SK-N-MC (cell line): ENCODE measurements at regions not wholly inside any gene's neighbourhood (a gene's known extent, or its start where the extent isn't known, plus 50 kb on each side); places are given as distances from the start of the nearest gene placed in this dataset.

Source experiments
- DNase-seq: peaks from one replicate; pipeline ENCODE4 v3.0.0-alpha.2; 2011; ENCODE audit warnings: low read depth, low spot score
- H3K27ac ChIP-seq: fragments of 200-600 bp; sonication (generic); 2 replicates; pipeline ENCODE4 v1.5.1; 2016; ENCODE audit warnings: mixed run types
- H3K36me3 ChIP-seq: fragments of 200-600 bp; sonication (generic); 2 replicates; pipeline ENCODE4 v1.6.1; 2017; ENCODE audit warnings: antibody characterized with exemption, low read length, mixed read lengths; ENCODE audit not compliant: insufficient read depth
- H3K4me3 ChIP-seq: fragments of 200-600 bp; sonication (generic); 2 replicates; pipeline ENCODE4 v1.5.1; 2016
- H3K9ac ChIP-seq: fragments of 200-600 bp; sonication (generic); 2 replicates; pipeline ENCODE4 v1.8.0; 2017; ENCODE audit warnings: mixed run types, mixed read lengths; ENCODE audit not compliant: insufficient read length
- H3K9me3 ChIP-seq: fragments of 200-600 bp; sonication (generic); 2 replicates; pipeline ENCODE4 v1.6.1; 2017; ENCODE audit warnings: low read depth, mild to moderate bottlenecking, antibody characterized with exemption, low read length, moderate library complexity, mixed read lengths
- EZH2 ChIP-seq: fragments of 200-600 bp; sonication (generic); IDR thresholded peaks from one replicate; pipeline ENCODE4 v1.6.1; 2017; ENCODE audit warnings: antibody characterized with exemption
- FOXP2 ChIP-seq: optimal IDR thresholded peaks from 2 replicates; pipeline ENCODE3; 2011; ENCODE audit warnings: mild to moderate bottlenecking, moderate library complexity; ENCODE audit not compliant: insufficient read depth; ENCODE audit errors: extremely low read length, control extremely low read depth
- POLR2AphosphoS5 ChIP-seq: IDR thresholded peaks from 2 replicates; pipeline ENCODE4 v1.6.1; 2012; ENCODE audit warnings: mild to moderate bottlenecking, low read depth, low read length, borderline replicate concordance

DNA sequence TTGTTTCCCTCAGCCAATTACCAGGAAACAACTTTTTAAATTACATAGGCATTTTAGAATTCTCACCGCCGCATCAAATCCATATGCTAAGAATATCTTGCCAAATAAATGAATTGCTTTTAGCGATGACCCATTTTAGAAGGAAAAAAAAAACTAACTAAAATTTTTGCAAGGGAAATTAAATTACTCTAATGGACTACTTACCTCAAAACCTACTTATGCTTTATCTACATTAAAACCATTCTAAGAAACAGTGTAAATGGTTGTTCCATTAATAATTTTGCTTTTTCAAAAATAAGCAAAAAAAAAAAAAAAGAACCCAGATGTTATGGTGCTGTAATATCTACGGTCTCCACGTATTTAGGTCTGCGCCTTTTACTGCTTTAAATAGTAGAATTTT is 73.5 kb upstream of the CCDC150 start:
- Histone ChIP-seq H3K36me3 (no peaks in the 10 kb centered on the region), H3K9me3 (no peaks in the 10 kb centered on the region), H3K9ac (no peak overlapping the region), H3K27ac (no peak overlapping the region), H3K4me3 (no peak overlapping the region)
- no peak for DNase-seq
- TF ChIP-seq EZH2 = no peak

DNA sequence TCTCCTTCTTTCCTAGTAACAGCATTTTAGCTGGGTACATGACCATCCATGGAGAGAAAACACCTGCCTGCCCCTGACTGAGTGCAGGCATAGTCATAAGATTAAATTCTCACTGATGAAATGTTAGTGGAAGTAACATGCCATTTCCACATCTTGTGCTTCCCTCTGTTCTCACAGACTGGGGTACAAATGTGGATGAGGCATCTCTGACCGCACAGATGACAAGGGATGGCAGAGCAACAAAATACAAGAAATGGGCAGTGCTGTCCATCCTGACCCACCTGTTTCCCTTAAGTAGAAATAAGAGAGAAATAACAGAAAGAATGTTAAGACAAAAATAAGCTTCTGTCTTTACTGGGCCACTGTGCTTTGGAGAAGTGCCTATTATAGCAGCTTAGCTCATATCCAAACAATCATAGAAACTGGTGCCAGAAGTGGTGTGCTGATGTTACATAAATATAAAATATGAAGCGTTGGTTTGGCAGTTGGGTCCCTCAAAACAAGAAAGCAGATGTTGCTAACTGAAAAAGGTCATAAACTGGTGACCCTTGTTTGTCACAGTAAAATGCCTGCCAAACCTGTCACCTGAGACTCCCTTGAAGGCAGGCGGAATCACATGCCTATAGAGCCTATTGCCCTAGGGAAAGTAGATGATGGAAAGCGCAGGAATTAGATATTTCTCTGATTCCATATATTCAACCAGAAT is 72.4 kb upstream of the CCDC150 start:
- Histone ChIP-seq H3K27ac (no peak overlapping the region), H3K9ac (no peak overlapping the region), H3K36me3 (no peaks in the 10 kb centered on the region), H3K9me3 (no peaks in the 10 kb centered on the region), H3K4me3 (no peak overlapping the region)
- TF ChIP-seq EZH2 (no peak), POLR2AphosphoS5 (no peak), FOXP2 (no peak)
- DNase-seq = no peak

DNA sequence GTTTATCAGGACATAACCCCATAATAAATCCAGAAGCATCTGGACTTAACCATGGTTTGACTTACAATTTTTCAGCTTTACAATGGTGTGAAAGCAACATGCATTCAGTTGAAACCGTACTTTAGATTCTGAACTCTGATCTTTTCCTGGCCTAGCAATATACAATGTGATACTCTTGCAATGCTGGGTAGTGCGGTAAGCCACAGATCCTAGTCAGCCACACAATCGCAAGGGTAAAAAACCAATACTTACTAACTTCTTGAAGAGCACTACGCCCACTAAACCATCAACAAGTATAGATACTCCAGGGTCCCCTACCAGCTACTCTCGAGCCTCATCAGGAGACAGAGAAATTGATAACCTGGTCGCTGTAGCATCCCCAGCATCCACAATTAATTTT is 71.0 kb upstream of the CCDC150 start:
- no peak for TF ChIP-seq POLR2AphosphoS5
- TF ChIP-seq FOXP2 = no peak
- TF ChIP-seq EZH2 = no peak
- H3K9me3 ChIP-seq = no peaks in the 10 kb centered on the region
- H3K4me3 ChIP-seq = no peak overlapping the region
- H3K36me3 ChIP-seq = no peaks in the 10 kb centered on the region
- H3K9ac ChIP-seq = no peak overlapping the region
- no peak overlapping the region for H3K27ac ChIP-seq
- DNase-seq = no peak

DNA sequence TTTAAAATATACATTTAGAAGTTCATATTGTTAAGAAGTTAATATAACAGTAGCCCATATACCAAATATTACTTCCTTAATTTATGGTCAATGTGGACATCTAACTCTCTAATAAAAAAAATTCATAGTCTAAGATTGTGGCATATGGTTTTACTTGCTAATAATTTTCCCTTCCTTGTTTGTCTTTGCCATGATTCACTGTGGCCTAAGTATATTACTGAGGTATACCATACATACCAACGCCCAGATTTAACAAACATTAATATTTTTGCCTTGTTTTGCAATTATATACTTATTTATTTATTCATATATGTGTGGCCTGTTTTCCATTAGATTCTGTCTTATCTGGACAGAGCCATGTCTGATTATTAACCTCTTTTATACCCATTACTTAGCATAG is 54.6 kb upstream of the CCDC150 start:
- Histone ChIP-seq H3K4me3 (no peak overlapping the region), H3K9ac (no peak overlapping the region), H3K9me3 (no peaks in the 10 kb centered on the region), H3K36me3 (no peaks in the 10 kb centered on the region), H3K27ac (no peak overlapping the region)
- no peak for DNase-seq
- TF ChIP-seq FOXP2 = no peak
- TF ChIP-seq EZH2 = no peak
- no peak for TF ChIP-seq POLR2AphosphoS5

DNA sequence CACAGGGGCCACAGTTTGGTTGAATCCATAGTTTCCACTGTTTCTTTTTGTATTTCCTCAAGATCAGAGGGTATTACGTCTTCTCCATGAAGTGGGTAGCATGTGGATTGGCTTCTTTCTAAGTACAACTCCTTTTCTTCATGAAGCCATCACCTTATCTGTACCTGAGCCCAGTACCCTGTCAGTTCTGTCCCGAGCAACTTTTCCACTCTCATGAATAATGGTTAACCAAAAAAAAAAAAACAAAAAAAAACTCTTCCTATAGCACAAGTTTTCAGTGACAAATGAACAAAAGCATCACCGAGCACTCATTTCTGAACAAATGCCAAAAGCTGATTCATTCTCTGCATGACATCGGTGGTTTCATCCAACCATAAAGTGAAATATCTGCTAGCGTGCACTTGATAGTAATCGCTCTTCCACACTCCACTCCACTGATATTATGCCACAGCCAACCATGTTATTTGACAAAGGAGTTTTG is 53.0 kb upstream of the CCDC150 start:
- Histone ChIP-seq H3K4me3 (peak overlapping the region; percentile 25), H3K9ac (no peak overlapping the region), H3K36me3 (no peaks in the 10 kb centered on the region), H3K9me3 (no peaks in the 10 kb centered on the region), H3K27ac (peak overlapping the region; percentile 58; the same call in 1 of the 2 replicates)
- TF ChIP-seq EZH2 (no peak), POLR2AphosphoS5 (no peak), FOXP2 (no peak)
- peak; percentile 58 for DNase-seq

DNA sequence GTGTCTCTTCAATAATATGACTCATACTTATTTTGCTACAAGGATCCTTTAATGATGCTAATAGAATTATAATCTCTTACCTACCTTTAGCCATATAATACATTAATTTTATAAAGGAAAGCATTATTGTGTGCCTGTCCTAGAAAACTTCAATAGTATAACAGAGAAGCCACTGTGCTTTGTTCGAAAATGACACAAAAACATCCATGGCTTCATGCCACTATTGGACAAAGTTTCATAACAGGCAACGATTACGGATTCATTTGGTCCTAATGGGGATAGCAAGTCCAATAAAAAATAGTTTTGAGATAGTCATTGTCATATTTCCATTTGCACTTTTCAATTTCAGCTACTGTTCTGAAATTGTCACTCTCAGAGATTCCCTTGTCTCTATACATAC is 52.5 kb upstream of the CCDC150 start:
- Histone ChIP-seq H3K9ac (no peak overlapping the region), H3K9me3 (no peaks in the 10 kb centered on the region), H3K4me3 (peak overlapping the region; percentile 25), H3K36me3 (no peaks in the 10 kb centered on the region), H3K27ac (peak overlapping the region; percentile 58; the same call in 1 of the 2 replicates)
- DNase-seq = no peak
- TF ChIP-seq FOXP2 (no peak), EZH2 (no peak), POLR2AphosphoS5 (no peak)

DNA sequence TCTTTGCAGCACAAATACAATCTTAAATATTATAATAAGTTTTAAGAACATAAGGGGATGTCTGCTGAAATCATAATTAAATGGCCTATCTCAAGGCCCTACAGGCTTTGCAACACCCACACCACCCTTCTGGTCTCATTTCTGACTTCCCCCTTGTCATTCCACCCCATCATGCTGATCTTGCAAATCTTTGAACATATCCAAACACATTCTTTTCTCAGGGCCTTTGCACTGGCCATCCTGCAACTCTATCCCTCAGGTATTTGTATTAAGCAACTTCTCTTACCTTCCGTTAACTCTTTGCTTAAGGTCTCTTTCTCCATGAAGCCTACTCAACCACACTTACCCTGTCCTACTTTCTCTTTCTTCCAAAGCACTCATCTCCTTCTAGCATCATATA is 51.8 kb upstream of the CCDC150 start:
- Histone ChIP-seq H3K36me3 (no peaks in the 10 kb centered on the region), H3K27ac (no peak overlapping the region), H3K9ac (no peak overlapping the region), H3K9me3 (no peaks in the 10 kb centered on the region), H3K4me3 (no peak overlapping the region)
- TF ChIP-seq FOXP2 = no peak
- no peak for TF ChIP-seq EZH2
- no peak for TF ChIP-seq POLR2AphosphoS5
- DNase-seq = no peak

DNA sequence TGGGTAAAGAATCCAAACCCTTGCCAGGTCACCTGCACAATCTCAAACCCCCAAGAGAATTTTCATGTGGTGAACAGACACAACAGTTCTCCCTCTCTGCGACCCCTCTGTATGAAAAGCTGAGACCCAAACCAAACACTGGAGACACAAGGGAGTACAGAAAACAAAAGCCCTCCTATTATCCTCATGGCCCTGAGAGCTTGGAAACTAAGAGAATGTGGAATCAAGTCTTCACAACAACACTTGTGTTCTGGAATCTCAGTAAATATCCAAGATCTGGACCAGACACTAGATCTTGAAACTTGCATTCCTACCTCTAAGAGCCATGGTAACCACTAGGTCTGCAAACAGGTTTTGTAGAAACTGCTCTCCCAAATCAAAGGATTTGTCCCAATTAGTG is 50.1 kb upstream of the CCDC150 start:
- H3K9me3 ChIP-seq = no peaks in the 10 kb centered on the region
- no peak overlapping the region for H3K27ac ChIP-seq
- H3K4me3 ChIP-seq = no peak overlapping the region
- no peak overlapping the region for H3K9ac ChIP-seq
- TF ChIP-seq POLR2AphosphoS5 (no peak), FOXP2 (no peak), EZH2 (no peak)
- DNase-seq = no peak
- no peaks in the 10 kb centered on the region for H3K36me3 ChIP-seq
